ENCODE measurements at regions not wholly inside any gene's neighbourhood (a gene's known extent, or its start where the extent isn't known, plus 50 kb on each side); places are given as distances from the start of the nearest gene placed in this dataset.

DNA sequence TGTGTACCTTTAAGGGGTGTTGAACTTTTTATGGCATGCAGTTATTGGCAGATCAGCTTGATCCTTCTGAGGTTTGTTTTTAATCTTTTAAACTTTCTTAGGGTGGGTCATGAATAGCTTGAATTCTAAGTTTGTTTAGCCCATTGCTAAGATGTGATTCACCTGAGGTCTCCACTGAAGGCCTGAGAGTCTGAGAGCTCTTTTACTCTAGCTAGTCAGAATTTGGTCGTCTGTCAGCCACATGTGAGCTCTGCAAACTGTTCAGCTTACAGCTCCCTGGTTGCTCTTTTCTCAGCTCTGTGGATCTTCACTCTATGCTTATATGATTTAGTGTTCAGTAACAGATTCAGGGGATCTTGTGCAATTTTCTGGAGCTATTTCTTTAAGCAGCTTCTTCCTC, 161.3 kb downstream of the ABHD5 start (continued):
- TF ChIP-seq STAT3 (IDR thresholded peaks at IDR 0.05; ENCODE audit: low read depth, low read length) (no peak), CEBPB (IDR thresholded peaks at IDR 0.05; ENCODE audit: borderline replicate concordance in 1 of 2, low read depth in 2 of 2, low read length in 2 of 2) (no peak), SMARCA5 (IDR thresholded peaks at IDR 0.05) (no peak), MYB (IDR thresholded peaks at IDR 0.05; ENCODE audit: borderline replicate concordance, low read depth, low read length) (no peak), CHD4 (IDR thresholded peaks at IDR 0.05) (no peak)

DNA sequence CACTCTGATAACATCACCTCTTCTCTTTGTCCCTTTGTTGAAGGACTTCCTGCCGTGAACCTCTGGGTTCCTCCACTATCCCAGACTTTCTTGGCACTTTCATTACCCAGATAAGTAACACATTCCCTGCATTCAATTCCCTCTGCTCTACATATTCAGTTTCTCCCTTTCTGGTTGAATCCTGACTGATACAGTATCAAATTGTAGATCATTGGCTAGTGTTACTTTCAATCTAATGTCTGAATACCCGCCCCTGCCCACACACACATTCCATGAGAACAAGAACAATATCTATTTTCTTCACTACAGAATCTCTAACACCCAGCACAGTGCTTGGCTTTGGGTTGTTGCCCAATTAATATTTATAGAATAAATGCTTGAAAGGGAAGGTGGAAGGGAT, 163.5 kb downstream of the ABHD5 start:
- RAD21 ChIA-PET (ENCODE audit: unreplicated experiment) = interaction anchor here (0.7 kb wide), 1 partner anchor 78 kb away, joined by 3 read pairs; no protein-coding TSS in a partner anchor
- no peaks in the 10 kb centered on the region for H3K36me3 ChIP-seq (ENCODE audit: control insufficient read depth in 2 of 2, insufficient read depth in 2 of 2, low read length in 1 of 2)
- no peak overlapping the region for H2AFZ ChIP-seq (ENCODE audit: control insufficient read depth, low read depth, low read length)
- H3K9ac ChIP-seq (ENCODE audit: control insufficient read depth, insufficient read depth, low read length) = no peak overlapping the region
- no peak overlapping the region for H3K27ac ChIP-seq (ENCODE audit: control insufficient read depth, insufficient read depth)
- H3K9me3 ChIP-seq (replicated peaks; ENCODE audit: control insufficient read depth, insufficient read depth, low read length) = no peaks in the 10 kb centered on the region
- no TSS peak for BruUV-seq (replicated peaks)
- ATAC-seq (no peak), FAIRE-seq (no peak), DNase-seq (ENCODE audit: low read depth, low spot score) (no peak)
- 45% methylated on average over 2 of the region's 2 CpGs for WGBS (ENCODE audit: insufficient coverage, insufficient replicate concordance, low lambda C conversion rate, missing lambda C conversion rate)
- no peaks in the 10 kb centered on the region for H3K79me2 ChIP-seq (ENCODE audit: control insufficient read depth, insufficient read depth, low read length)
- SMC1A ChIA-PET (ENCODE audit: uncharacterized antibody, unreplicated experiment) = interaction anchor here (1.0 to 2.5 kb wide), 4 partner anchors 11 to 344 kb away, joined by 3 to 16 read pairs (median 8); no protein-coding TSS in a partner anchor
- H3K4me3 ChIP-seq = no peak overlapping the region
- intact Hi-C loops (cut with micrococcal nuclease; ENCODE audit: unreplicated experiment) (loop anchor here (2.0 to 10.0 kb wide), 2 partner anchors 309 to 345 kb away; no protein-coding TSS in a partner anchor), in situ Hi-C loops (cut with MboI) (no loop called here)
- H3K4me2 ChIP-seq (ENCODE audit: control insufficient read depth, insufficient read depth) = no peak overlapping the region
- TF ChIP-seq POLR2AphosphoS2 (IDR thresholded peaks at IDR 0.05; ENCODE audit: low read depth, low read length) = no peak
- TF ChIP-seq IKZF2 (IDR thresholded peaks at IDR 0.05) = no peak
- TF ChIP-seq POU2F2 (IDR thresholded peaks at IDR 0.05; ENCODE audit: borderline replicate concordance, low read depth, low read length) = no peak
- TF ChIP-seq, protein P1, sequence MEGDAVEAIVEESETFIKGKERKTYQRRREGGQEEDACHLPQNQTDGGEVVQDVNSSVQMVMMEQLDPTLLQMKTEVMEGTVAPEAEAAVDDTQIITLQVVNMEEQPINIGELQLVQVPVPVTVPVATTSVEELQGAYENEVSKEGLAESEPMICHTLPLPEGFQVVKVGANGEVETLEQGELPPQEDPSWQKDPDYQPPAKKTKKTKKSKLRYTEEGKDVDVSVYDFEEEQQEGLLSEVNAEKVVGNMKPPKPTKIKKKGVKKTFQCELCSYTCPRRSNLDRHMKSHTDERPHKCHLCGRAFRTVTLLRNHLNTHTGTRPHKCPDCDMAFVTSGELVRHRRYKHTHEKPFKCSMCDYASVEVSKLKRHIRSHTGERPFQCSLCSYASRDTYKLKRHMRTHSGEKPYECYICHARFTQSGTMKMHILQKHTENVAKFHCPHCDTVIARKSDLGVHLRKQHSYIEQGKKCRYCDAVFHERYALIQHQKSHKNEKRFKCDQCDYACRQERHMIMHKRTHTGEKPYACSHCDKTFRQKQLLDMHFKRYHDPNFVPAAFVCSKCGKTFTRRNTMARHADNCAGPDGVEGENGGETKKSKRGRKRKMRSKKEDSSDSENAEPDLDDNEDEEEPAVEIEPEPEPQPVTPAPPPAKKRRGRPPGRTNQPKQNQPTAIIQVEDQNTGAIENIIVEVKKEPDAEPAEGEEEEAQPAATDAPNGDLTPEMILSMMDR (IDR thresholded peaks at IDR 0.05 in 2 of 3, conservative IDR thresholded peaks at IDR 0.05 in 1 of 3; ENCODE audit: control insufficient read depth in 2 of 3, extremely low read depth in 1 of 3, insufficient read depth in 1 of 3, low read depth in 3 of 3, low read length in 3 of 3) = no peak
- TF ChIP-seq TCF12 (IDR thresholded peaks at IDR 0.05; ENCODE audit: low read depth, low read length) = no peak
- no peak for TF ChIP-seq CREM (IDR thresholded peaks at IDR 0.05; ENCODE audit: low read depth)
- TF ChIP-seq, protein P2, sequence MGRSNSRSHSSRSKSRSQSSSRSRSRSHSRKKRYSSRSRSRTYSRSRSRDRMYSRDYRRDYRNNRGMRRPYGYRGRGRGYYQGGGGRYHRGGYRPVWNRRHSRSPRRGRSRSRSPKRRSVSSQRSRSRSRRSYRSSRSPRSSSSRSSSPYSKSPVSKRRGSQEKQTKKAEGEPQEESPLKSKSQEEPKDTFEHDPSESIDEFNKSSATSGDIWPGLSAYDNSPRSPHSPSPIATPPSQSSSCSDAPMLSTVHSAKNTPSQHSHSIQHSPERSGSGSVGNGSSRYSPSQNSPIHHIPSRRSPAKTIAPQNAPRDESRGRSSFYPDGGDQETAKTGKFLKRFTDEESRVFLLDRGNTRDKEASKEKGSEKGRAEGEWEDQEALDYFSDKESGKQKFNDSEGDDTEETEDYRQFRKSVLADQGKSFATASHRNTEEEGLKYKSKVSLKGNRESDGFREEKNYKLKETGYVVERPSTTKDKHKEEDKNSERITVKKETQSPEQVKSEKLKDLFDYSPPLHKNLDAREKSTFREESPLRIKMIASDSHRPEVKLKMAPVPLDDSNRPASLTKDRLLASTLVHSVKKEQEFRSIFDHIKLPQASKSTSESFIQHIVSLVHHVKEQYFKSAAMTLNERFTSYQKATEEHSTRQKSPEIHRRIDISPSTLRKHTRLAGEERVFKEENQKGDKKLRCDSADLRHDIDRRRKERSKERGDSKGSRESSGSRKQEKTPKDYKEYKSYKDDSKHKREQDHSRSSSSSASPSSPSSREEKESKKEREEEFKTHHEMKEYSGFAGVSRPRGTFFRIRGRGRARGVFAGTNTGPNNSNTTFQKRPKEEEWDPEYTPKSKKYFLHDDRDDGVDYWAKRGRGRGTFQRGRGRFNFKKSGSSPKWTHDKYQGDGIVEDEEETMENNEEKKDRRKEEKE (IDR thresholded peaks at IDR 0.05) = no peak
- TF ChIP-seq BHLHE40 (IDR thresholded peaks at IDR 0.05; ENCODE audit: borderline replicate concordance in 1 of 2, low read depth in 2 of 2, low read length in 1 of 2) = no peak
- no peak for TF ChIP-seq KAT2A (conservative IDR thresholded peaks at IDR 0.05; ENCODE audit: control insufficient read depth, low read depth, low read length)
- TF ChIP-seq NR2C2 (IDR thresholded peaks at IDR 0.05; ENCODE audit: borderline replicate concordance, control insufficient read depth, insufficient read length, low read depth) = no peak
- TF ChIP-seq TBL1XR1 (IDR thresholded peaks at IDR 0.05; ENCODE audit: low read depth, low read length) = no peak
- POLR2A ChIA-PET = no interaction called here
- H4K20me1 ChIP-seq (ENCODE audit: control insufficient read depth, insufficient read depth) = no peaks in the 10 kb centered on the region
- no peaks in the 10 kb centered on the region for H3K4me1 ChIP-seq (ENCODE audit: control insufficient read depth, insufficient read depth, low read length)
- CTCF ChIA-PET = interaction anchor here (1.0 to 3.6 kb wide), 9 partner anchors 10 to 381 kb away, joined by 3 to 50 read pairs (median 9); no protein-coding TSS in a partner anchor
- peaks cover 4 to 7% of the 10 kb centered on the region in 2 experiments for H3K27me3 ChIP-seq (replicated peaks in 1 of 2; ENCODE audit: control insufficient read depth in 2 of 2, insufficient read depth in 2 of 2, low read length in 1 of 2)
